ENCODE measurements at regions not wholly inside any gene's neighbourhood (a gene's known extent, or its start where the extent isn't known, plus 50 kb on each side); places are given as distances from the start of the nearest gene placed in this dataset.
A peak's percentile ranks its signal among the peaks of the same experiment; 100 is the strongest.
"Not testable (repeated sequence)": the region's sequence is repeated elsewhere in the genome, so short reads cannot be mapped to it uniquely, and the experiment has no call there.

GRCh38 chr2:176922545-176922944, 290.0 kb upstream of the HNRNPA3 start:
- DNase-seq (ENCODE audit: low spot score), result not testable (repeated sequence)

GRCh38 chr2:176923205-176923604, 289.4 kb upstream of the HNRNPA3 start:
- no peak for DNase-seq (ENCODE audit: low spot score)

- DNase-seq (ENCODE audit: low spot score), result no peak
These were observed 287.6 kb upstream of the HNRNPA3 start for GRCh38 chr2:176924909-176925534.

DNA sequence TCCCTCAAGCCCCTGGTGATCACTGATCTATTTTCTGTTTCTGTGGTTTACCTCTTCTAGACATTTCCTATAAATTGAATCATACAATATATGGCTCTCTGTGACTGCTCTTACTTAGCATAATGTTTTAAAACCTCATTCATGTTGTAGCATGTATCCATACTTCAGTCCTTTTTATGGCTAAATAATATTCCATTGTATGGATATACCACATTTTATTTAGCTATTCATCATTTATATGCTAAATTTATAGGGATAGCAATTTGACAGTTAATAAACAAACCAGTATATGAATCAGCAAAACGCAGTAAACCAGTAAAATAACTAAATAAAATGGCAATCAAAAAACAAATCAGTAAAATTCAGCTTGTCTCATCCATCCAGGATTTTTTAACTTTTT, 286.1 kb upstream of the HNRNPA3 start:
- no peak for DNase-seq (ENCODE audit: low spot score)

GRCh38 chr2:176929387-176929786, 283.2 kb upstream of the HNRNPA3 start:
- not testable (repeated sequence) for DNase-seq (ENCODE audit: low spot score)

GRCh38 chr2:176931588-176932563, 280.7 kb upstream of the HNRNPA3 start:
- no peak for DNase-seq (ENCODE audit: low spot score)

DNA sequence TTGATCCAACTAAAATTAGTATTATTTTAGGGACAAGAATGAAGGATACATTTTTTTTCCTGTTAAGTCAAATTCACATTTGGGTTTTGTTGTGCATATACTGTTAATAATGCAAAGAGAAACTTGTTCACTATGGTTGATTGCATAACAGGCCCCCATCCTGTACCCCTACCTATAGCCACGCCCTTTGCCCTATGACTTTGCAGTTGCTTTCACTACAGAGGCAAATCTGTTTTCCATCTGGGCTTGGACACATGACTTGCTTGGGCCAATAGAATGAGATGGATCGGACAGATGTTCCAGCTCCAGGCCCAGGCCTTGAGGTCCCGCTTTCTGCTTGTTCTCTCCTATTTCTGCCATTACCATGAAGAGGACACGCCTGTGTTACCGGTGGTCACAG, 278.5 kb upstream of the HNRNPA3 start:
- DNase-seq (ENCODE audit: low spot score), result no peak

GRCh38 chr2:176934869-176935415, 277.7 kb upstream of the HNRNPA3 start:
- DNase-seq (ENCODE audit: low spot score), result peak; percentile 50

- no peak for DNase-seq (ENCODE audit: low spot score)
These were observed 277.0 kb upstream of the HNRNPA3 start for GRCh38 chr2:176935543-176936102.

DNA sequence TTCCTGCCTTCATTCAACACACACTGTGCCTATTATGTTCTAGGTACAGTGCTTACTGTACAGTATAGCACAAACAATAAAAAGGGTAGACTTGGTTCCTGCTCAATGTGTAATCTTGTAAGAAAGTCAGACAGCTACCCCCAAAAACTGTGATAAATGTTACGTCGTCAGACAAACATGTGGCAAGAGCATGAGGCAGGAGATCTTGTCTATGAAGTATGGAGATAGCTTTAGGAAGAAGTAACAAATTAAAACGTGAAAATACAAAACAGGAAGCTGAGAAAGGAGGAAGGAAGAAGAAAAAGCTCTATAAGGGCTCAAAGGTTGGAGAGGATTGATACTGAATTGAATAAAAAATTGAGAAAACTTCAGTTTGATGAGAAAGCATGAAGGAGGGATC, 276.2 kb upstream of the HNRNPA3 start:
- no peak for DNase-seq (ENCODE audit: low spot score)

- DNase-seq (ENCODE audit: low spot score), result no peak
These were observed 267.6 kb upstream of the HNRNPA3 start for GRCh38 chr2:176944998-176945397.

GRCh38 chr2:176947754-176948153, 264.8 kb upstream of the HNRNPA3 start:
- DNase-seq (ENCODE audit: low spot score), result no peak

DNA sequence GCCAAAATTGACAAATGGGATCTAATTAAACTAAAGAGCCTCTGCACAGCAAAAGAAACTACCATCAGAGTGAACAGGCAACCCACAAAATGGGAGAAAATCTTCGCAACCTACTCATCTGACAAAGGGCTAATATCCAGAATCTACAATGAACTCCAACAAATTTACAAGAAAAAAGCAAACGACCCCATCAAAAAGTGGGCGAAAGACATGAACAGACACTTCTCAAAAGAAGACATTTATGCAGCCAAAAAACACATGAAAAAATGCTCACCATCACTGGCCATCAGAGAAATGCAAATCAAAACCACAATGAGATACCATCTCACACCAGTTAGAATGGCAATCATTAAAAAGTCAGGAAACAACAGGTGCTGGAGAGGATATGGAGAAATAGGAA, 261.4 kb upstream of the HNRNPA3 start:
- not testable (repeated sequence) for DNase-seq (ENCODE audit: low spot score)

DNA sequence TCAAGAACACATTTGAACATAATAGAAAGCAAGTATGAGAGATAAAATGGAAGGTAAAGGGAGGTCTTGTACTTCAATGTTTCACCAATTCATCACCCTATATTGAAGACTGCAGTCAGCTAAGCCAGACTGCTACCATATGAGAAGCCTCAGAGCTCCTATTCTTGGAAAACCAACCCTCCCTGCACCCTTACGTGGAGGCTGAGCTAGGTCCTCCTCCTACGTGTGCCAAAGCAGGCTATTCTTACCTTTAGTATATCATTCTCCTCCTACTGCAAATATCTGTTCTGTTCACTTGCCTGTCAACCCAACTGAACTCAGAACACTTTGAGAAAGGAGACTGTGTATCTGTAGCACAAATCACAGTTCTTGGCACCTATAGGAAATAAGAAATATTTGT, 255.8 kb upstream of the HNRNPA3 start:
- no peak for DNase-seq (ENCODE audit: low spot score)

DNA sequence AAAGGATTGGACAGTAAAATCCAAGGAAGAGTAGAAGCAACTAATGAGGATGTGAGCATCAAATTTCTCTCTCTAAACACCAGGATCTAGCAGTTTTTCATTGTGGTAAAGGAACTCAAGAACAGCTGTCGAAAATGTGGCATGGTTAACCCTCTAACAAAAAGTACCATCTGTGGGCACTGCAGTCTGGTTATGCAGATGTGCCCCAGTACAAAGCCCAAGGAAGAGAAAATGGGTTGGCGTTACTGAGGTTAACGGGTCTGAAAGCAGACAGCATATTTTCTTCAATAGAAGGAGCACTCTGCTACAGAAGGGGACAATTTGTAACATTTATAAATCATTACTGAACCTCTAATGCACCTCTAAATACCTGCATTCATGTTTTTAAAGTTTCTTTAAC, 253.0 kb upstream of the HNRNPA3 start:
- no peak for DNase-seq (ENCODE audit: low spot score)

- DNase-seq (ENCODE audit: low spot score), result no peak
These were observed 252.5 kb upstream of the HNRNPA3 start for GRCh38 chr2:176960061-176960460.

GRCh38 chr2:176960736-176961520, 251.7 kb upstream of the HNRNPA3 start:
- DNase-seq (ENCODE audit: low spot score), result no peak

GRCh38 chr2:176961775-176962619, 250.6 kb upstream of the HNRNPA3 start:
- DNase-seq (ENCODE audit: low spot score), result no peak

DNA sequence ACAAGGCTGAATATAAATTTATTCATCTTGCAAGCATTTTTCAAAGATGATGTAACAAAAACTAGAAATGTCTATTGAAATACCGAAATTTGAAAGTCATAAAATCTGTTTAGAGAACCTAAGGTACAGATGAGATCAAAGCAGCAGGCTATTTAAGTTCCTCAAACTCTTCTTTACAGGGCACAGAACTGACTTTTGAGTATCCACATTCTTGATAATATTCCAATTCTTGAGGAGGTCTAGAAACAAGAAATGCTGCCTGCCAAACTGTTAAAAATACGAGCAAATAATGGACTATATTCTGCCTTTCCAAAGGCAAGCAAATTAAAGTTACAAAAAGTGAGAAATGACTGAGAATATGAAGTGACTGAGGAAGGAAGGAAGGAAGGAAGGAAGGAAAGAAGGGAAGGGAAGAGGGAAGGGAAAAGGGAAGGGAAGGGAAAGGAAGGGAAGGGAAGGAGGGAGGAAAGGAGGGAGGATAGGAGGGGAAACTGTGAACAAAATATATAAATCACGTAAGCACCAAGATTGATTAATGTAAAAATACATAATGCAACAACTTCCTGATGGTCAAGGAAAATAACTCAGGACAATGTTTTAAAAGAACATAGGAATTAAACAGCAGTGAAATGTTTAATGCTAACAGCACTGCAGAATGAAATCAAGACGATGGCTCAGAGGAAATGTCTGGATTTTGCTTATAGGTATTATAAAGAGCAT, 248.9 kb upstream of the HNRNPA3 start:
- DNase-seq (ENCODE audit: low spot score), result no peak

- DNase-seq (ENCODE audit: low spot score), result no peak
These were observed 244.6 kb upstream of the HNRNPA3 start for GRCh38 chr2:176967911-176968450.

Measured in ureter (tissue), 1 donor.